Natural killer cell (primary cell): ENCODE measurements at regions not wholly inside any gene's neighbourhood (a gene's known extent, or its start where the extent isn't known, plus 50 kb on each side); places are given as distances from the start of the nearest gene placed in this dataset.

ENCODE experiments used
- ATAC-seq, 3 donors: fragments of 150-1000 bp in 2 of 3; fragments of 200-7000 bp in 1 of 3; cut with Tn5 transposase; 1 replicate in 1 of 3; 2 replicates in 2 of 3; pipeline ENCODE4 v1.10.0; 2021; ENCODE audit warnings: mild to moderate bottlenecking in 2 of 3, moderate library complexity in 2 of 3
- DNase-seq, 2 donors: peaks; one replicate each; pipeline versions ENCODE4 v3.0.0 to v3.0.0-alpha.2; 2013 to 2021; ENCODE audit warnings: mixed read lengths in 1 of 2
- H3K27ac ChIP-seq: one replicate; pipeline ENCODE4 v1.5.1; 2013; ENCODE audit warnings: mild to moderate bottlenecking, low read length
- H3K27me3 ChIP-seq: one replicate; pipeline ENCODE4 v1.6.1; 2013; ENCODE audit warnings: low read length; ENCODE audit not compliant: control insufficient read depth, insufficient read depth
- H3K36me3 ChIP-seq: one replicate; pipeline ENCODE4 v1.6.1; 2013; ENCODE audit warnings: low read length; ENCODE audit not compliant: control insufficient read depth, insufficient read depth
- H3K4me1 ChIP-seq: one replicate; pipeline ENCODE4 v1.6.1; 2013; ENCODE audit warnings: low read length; ENCODE audit not compliant: control insufficient read depth, insufficient read depth
- H3K4me3 ChIP-seq: one replicate; pipeline ENCODE4 v1.5.1; 2013; ENCODE audit warnings: low read length
- H3K9me3 ChIP-seq: one replicate; pipeline ENCODE4 v1.6.1; 2013; ENCODE audit warnings: low read length; ENCODE audit not compliant: control insufficient read depth, insufficient read depth
- H3K27ac Mint-ChIP-seq, 2 donors: one replicate each; pipeline ENCODE4 v1.8.0; 2022; ENCODE audit warnings: mild to moderate bottlenecking in 2 of 2, mixed read lengths in 2 of 2, moderate library complexity in 1 of 2
- H3K27me3 Mint-ChIP-seq, 2 donors: one replicate each; pipeline ENCODE4 v1.8.0; 2022; ENCODE audit warnings: low read depth in 2 of 2, mixed read lengths in 2 of 2
- H3K36me3 Mint-ChIP-seq: one replicate; pipeline ENCODE4 v1.8.0; 2022; ENCODE audit warnings: mixed read lengths
- H3K4me1 Mint-ChIP-seq, 2 donors: one replicate each; pipeline ENCODE4 v1.8.0; 2022; ENCODE audit warnings: mixed read lengths in 2 of 2
- H3K4me3 Mint-ChIP-seq: one replicate; pipeline ENCODE4 v1.8.0; 2022; ENCODE audit warnings: mild to moderate bottlenecking, moderate library complexity, mixed read lengths
- H3K9me3 Mint-ChIP-seq, 2 donors: one replicate each; pipeline ENCODE4 v1.8.0; 2022; ENCODE audit warnings: mixed read lengths in 2 of 2
- WGBS: methylation state at CpG from one replicate; pipeline ENCODE4 v1.1.7; 2013; ENCODE audit warnings: missing lambda C conversion rate; ENCODE audit not compliant: insufficient coverage; 5-methylcytosine and 5-hydroxymethylcytosine counted together
- intact Hi-C: fragments of 100-400 bp; cut with micrococcal nuclease; formaldehyde crosslinking; loops from one replicate; pipeline ENCODE4 v1.14.2; 2022
- TF ChIP-seq, protein P1 (sequence below): fragments of 200-600 bp; IDR thresholded peaks from one replicate; pipeline ENCODE4 v1.8.0; 2022; ENCODE audit warnings: antibody characterized with exemption

DNA sequence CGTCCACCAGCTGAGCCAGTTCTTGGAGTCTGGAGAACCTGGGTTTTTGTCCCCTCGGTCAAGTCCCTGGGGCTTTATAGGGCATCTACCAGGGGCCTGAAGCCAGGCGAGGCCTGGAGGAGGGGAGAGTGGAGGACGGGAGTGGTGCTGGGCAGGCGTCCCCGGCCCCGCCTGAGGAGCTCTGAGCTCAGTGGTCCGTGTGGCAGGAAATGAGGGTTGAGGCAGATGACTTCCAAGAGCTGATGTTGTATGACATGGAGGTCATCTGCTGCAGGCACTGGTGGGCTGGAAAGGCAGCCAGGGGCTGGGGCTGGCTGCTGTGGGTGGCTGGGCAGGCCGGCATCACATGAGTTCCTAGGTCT is 118.5 kb upstream of the HS6ST1 start:
- no peak overlapping the region for H3K27ac Mint-ChIP-seq
- ATAC-seq (no peak), DNase-seq (no peak)
- TF ChIP-seq, protein P1, sequence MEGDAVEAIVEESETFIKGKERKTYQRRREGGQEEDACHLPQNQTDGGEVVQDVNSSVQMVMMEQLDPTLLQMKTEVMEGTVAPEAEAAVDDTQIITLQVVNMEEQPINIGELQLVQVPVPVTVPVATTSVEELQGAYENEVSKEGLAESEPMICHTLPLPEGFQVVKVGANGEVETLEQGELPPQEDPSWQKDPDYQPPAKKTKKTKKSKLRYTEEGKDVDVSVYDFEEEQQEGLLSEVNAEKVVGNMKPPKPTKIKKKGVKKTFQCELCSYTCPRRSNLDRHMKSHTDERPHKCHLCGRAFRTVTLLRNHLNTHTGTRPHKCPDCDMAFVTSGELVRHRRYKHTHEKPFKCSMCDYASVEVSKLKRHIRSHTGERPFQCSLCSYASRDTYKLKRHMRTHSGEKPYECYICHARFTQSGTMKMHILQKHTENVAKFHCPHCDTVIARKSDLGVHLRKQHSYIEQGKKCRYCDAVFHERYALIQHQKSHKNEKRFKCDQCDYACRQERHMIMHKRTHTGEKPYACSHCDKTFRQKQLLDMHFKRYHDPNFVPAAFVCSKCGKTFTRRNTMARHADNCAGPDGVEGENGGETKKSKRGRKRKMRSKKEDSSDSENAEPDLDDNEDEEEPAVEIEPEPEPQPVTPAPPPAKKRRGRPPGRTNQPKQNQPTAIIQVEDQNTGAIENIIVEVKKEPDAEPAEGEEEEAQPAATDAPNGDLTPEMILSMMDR = no peak
- 28% methylated on average over 9 of the region's 9 CpGs for WGBS
- no peaks in the 10 kb centered on the region for H3K9me3 ChIP-seq
- no peaks in the 10 kb centered on the region for H3K27me3 ChIP-seq
- no peak overlapping the region for H3K4me3 ChIP-seq
- H3K27ac ChIP-seq = no peak overlapping the region
- no peaks in the 10 kb centered on the region for H3K9me3 Mint-ChIP-seq
- no peak overlapping the region for H3K4me3 Mint-ChIP-seq
- H3K36me3 ChIP-seq = no peaks in the 10 kb centered on the region
- no peaks in the 10 kb centered on the region for H3K4me1 Mint-ChIP-seq
- intact Hi-C loops = no loop called here
- H3K36me3 Mint-ChIP-seq = no peaks in the 10 kb centered on the region
- H3K27me3 Mint-ChIP-seq = peaks cover 13 to 14% of the 10 kb centered on the region in 2 donors
- H3K4me1 ChIP-seq = no peaks in the 10 kb centered on the region

GRCh38 chr2:128438091-128438490 is 119.4 kb upstream of the HS6ST1 start:
- no peak overlapping the region for H3K27ac ChIP-seq
- Mint-ChIP-seq H3K4me3 (no peak overlapping the region), H3K9me3 (no peaks in the 10 kb centered on the region), H3K4me1 (no peaks in the 10 kb centered on the region), H3K36me3 (no peaks in the 10 kb centered on the region), H3K27ac (no peak overlapping the region), H3K27me3 (peaks cover 6 to 10% of the 10 kb centered on the region in 2 donors)
- TF ChIP-seq, protein P1 = no peak
- ATAC-seq (peak in 1 of 3 donors; percentile 18), DNase-seq (no peak)
- no peaks in the 10 kb centered on the region for H3K27me3 ChIP-seq
- H3K4me3 ChIP-seq = no peak overlapping the region
- H3K4me1 ChIP-seq = no peaks in the 10 kb centered on the region
- no peaks in the 10 kb centered on the region for H3K9me3 ChIP-seq
- H3K36me3 ChIP-seq = no peaks in the 10 kb centered on the region
- intact Hi-C loops = no loop called here
- 87% methylated on average over 16 of the region's 16 CpGs for WGBS

GRCh38 chr2:128438586-128438985 is 119.9 kb upstream of the HS6ST1 start:
- H3K36me3 ChIP-seq = no peaks in the 10 kb centered on the region
- WGBS = 84% methylated on average over 14 of the region's 14 CpGs
- peak in 1 of 2 donors; percentile 7 for DNase-seq
- Mint-ChIP-seq H3K27ac (no peak overlapping the region), H3K27me3 (peaks cover 6 to 10% of the 10 kb centered on the region in 2 donors), H3K36me3 (no peaks in the 10 kb centered on the region), H3K4me1 (no peaks in the 10 kb centered on the region), H3K4me3 (no peak overlapping the region), H3K9me3 (no peaks in the 10 kb centered on the region)
- H3K4me3 ChIP-seq = no peak overlapping the region
- intact Hi-C loops = no loop called here
- no peaks in the 10 kb centered on the region for H3K4me1 ChIP-seq
- H3K27me3 ChIP-seq = no peaks in the 10 kb centered on the region
- no peaks in the 10 kb centered on the region for H3K9me3 ChIP-seq
- ATAC-seq = no peak
- TF ChIP-seq, protein P1 = no peak
- no peak overlapping the region for H3K27ac ChIP-seq

- H3K9me3 Mint-ChIP-seq = no peaks in the 10 kb centered on the region
Measured at GRCh38 chr2:128439031-128439790, 120.5 kb upstream of the HS6ST1 start.

More at GRCh38 chr2:128439031-128439790, 120.5 kb upstream of the HS6ST1 start:
- no peak overlapping the region for H3K27ac ChIP-seq
- peak in 1 of 2 donors; percentile 9 for DNase-seq
- Mint-ChIP-seq H3K27ac (no peak overlapping the region), H3K36me3 (no peaks in the 10 kb centered on the region), H3K27me3 (peaks cover 0 to 6% of the 10 kb centered on the region in 2 donors), H3K4me1 (no peaks in the 10 kb centered on the region), H3K4me3 (no peak overlapping the region)
- ATAC-seq = no peak
- H3K9me3 ChIP-seq = no peaks in the 10 kb centered on the region
- no peaks in the 10 kb centered on the region for H3K27me3 ChIP-seq
- intact Hi-C loops = no loop called here
- 46% methylated on average over 12 of the region's 12 CpGs for WGBS
- TF ChIP-seq, protein P1 = no peak
- no peak overlapping the region for H3K4me3 ChIP-seq
- H3K4me1 ChIP-seq = no peaks in the 10 kb centered on the region
- H3K36me3 ChIP-seq = no peaks in the 10 kb centered on the region
